HCT116 (cell line): ENCODE measurements at regions not wholly inside any gene's neighbourhood (a gene's known extent, or its start where the extent isn't known, plus 50 kb on each side); places are given as distances from the start of the nearest gene placed in this dataset.

Experiments
- CBX3 ChIP-seq: IDR thresholded peaks from 2 replicates; pipeline ENCODE4 v1.6.1; 2012; ENCODE audit warnings: low read depth
- CEBPB ChIP-seq: IDR thresholded peaks from 2 replicates; pipeline ENCODE4 v1.6.1; 2012; ENCODE audit warnings: low read depth
- EZH2 ChIP-seq: fragments of 200-600 bp; sonication (generic); IDR thresholded peaks from 2 replicates; pipeline ENCODE4 v1.6.1; 2017; ENCODE audit warnings: antibody characterized with exemption, mixed run types
- EZH2phosphoT487 ChIP-seq: fragments of 200-600 bp; IDR thresholded peaks from 2 replicates; pipeline ENCODE4 v1.6.1; 2018; ENCODE audit warnings: antibody characterized with exemption, borderline replicate concordance
- POLR2A ChIP-seq: IDR thresholded peaks from 2 replicates; pipeline ENCODE4 v1.7.0; 2011; ENCODE audit warnings: borderline replicate concordance; ENCODE audit not compliant: insufficient read depth, insufficient read length; ENCODE audit errors: extremely low read depth
- SIN3A ChIP-seq: IDR thresholded peaks from 2 replicates; pipeline ENCODE4 v1.6.1; 2012; ENCODE audit warnings: low read depth
- YY1 ChIP-seq: IDR thresholded peaks from 2 replicates; pipeline ENCODE4 v1.6.1; 2011; ENCODE audit warnings: low read length, low read depth, moderate library complexity, mild to moderate bottlenecking; ENCODE audit not compliant: insufficient replicate concordance; ENCODE audit errors: extremely low read depth
- TF ChIP-seq, protein P1 (sequence below), 3 experiments: fragments of 200-600 bp in 1 of 3; sonication (generic) in 1 of 3; IDR thresholded peaks in 2 of 3; conservative IDR thresholded peaks in 1 of 3; 2 replicates each; pipeline ENCODE4 v1.5.1; 2012 to 2017; ENCODE audit warnings: low read depth in 2 of 3, low read length in 2 of 3, antibody characterized with exemption in 1 of 3, borderline replicate concordance in 1 of 3, control low read depth in 1 of 3, mild to moderate bottlenecking in 1 of 3, mixed read lengths in 1 of 3, mixed run types in 1 of 3, moderate library complexity in 1 of 3; ENCODE audit not compliant: insufficient read depth in 1 of 3
- TF ChIP-seq, protein P2 (sequence below): IDR thresholded peaks from 2 replicates; pipeline ENCODE4 v1.6.1; 2012
- TF ChIP-seq, protein P3 (sequence below): IDR thresholded peaks from 2 replicates; pipeline ENCODE4 v1.6.1; 2012; ENCODE audit warnings: low read depth

DNA sequence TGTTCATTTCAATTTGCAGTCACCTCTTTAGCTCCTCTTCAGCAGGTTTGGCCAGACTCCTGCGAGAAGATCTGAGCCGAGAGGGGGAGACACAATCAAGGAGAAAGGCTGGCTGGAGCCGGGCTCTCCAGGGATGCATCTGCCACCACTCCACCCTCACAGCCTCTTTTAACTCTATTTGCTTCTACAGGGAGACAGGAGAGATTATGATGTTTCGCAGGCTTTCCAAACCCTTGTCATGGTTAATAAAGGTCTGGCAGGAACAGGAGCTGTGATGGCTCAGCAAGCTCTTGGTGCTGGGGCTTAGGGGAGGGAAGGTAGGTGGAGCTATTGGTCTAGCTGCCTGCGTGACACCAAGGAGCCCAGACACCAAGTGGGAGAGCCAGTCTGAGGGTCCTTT lies 448.1 kb upstream of the PODXL start:
- TF ChIP-seq POLR2A (no peak), CBX3 (no peak), YY1 (no peak), EZH2 (no peak), SIN3A (no peak), CEBPB (no peak), EZH2phosphoT487 (no peak)
- TF ChIP-seq, protein P1, sequence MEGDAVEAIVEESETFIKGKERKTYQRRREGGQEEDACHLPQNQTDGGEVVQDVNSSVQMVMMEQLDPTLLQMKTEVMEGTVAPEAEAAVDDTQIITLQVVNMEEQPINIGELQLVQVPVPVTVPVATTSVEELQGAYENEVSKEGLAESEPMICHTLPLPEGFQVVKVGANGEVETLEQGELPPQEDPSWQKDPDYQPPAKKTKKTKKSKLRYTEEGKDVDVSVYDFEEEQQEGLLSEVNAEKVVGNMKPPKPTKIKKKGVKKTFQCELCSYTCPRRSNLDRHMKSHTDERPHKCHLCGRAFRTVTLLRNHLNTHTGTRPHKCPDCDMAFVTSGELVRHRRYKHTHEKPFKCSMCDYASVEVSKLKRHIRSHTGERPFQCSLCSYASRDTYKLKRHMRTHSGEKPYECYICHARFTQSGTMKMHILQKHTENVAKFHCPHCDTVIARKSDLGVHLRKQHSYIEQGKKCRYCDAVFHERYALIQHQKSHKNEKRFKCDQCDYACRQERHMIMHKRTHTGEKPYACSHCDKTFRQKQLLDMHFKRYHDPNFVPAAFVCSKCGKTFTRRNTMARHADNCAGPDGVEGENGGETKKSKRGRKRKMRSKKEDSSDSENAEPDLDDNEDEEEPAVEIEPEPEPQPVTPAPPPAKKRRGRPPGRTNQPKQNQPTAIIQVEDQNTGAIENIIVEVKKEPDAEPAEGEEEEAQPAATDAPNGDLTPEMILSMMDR (IDR thresholded peaks at IDR 0.05 in 2 of 3, conservative IDR thresholded peaks at IDR 0.05 in 1 of 3; ENCODE audit: borderline replicate concordance in 1 of 3, insufficient read depth in 1 of 3, low read depth in 2 of 3, low read length in 2 of 3): peak in 2 of 3 experiments; percentile 27 to 34; a peak in 4 of 6 replicates
- TF ChIP-seq, protein P2, sequence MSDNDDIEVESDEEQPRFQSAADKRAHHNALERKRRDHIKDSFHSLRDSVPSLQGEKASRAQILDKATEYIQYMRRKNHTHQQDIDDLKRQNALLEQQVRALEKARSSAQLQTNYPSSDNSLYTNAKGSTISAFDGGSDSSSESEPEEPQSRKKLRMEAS: no peak
- TF ChIP-seq, protein P3, sequence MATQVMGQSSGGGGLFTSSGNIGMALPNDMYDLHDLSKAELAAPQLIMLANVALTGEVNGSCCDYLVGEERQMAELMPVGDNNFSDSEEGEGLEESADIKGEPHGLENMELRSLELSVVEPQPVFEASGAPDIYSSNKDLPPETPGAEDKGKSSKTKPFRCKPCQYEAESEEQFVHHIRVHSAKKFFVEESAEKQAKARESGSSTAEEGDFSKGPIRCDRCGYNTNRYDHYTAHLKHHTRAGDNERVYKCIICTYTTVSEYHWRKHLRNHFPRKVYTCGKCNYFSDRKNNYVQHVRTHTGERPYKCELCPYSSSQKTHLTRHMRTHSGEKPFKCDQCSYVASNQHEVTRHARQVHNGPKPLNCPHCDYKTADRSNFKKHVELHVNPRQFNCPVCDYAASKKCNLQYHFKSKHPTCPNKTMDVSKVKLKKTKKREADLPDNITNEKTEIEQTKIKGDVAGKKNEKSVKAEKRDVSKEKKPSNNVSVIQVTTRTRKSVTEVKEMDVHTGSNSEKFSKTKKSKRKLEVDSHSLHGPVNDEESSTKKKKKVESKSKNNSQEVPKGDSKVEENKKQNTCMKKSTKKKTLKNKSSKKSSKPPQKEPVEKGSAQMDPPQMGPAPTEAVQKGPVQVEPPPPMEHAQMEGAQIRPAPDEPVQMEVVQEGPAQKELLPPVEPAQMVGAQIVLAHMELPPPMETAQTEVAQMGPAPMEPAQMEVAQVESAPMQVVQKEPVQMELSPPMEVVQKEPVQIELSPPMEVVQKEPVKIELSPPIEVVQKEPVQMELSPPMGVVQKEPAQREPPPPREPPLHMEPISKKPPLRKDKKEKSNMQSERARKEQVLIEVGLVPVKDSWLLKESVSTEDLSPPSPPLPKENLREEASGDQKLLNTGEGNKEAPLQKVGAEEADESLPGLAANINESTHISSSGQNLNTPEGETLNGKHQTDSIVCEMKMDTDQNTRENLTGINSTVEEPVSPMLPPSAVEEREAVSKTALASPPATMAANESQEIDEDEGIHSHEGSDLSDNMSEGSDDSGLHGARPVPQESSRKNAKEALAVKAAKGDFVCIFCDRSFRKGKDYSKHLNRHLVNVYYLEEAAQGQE: no peak
